ENCODE measurements at regions not wholly inside any gene's neighbourhood (a gene's known extent, or its start where the extent isn't known, plus 50 kb on each side); places are given as distances from the start of the nearest gene placed in this dataset.

DNA sequence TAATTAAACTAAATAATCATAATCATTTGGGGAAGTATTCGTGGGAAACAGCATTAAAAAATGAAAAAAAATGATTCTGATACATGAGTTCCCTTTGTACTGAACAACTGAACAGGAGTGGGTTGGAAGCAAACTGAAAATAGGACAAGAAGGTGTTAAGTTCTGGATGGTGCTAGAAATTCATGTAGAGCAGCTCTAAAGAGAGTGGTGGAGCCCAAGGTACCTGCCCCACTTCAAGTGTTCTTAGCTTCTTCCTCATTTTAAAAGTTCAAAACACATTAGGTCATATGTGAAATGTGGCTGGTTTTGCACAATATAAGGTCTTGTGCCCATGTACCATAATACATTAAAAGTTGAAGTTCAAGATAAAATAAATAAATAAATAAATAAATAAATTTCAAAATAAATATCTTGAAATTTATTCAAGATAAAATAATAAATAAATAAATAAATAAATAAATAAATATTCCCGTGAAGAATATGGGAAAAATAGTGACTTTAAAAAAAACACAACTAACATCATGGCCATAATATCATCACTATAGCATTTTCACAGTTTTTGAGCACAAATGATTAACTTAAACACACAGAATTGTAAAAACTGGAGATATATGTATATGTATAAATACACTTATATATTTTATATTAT is 191.5 kb upstream of the PRKD1 start:
- H3K79me2 ChIP-seq (ENCODE audit: control insufficient read depth, insufficient read depth, low read length, poor library complexity) = no peaks in the 10 kb centered on the region
- H3K4me2 ChIP-seq (ENCODE audit: low read length) = no peak overlapping the region
- no peak overlapping the region for H3K4me3 ChIP-seq (ENCODE audit: low read depth, low read length)
- no peak overlapping the region for H2AK5ac ChIP-seq (ENCODE audit: low read length)
- no peak overlapping the region for H3K27ac ChIP-seq (ENCODE audit: low read depth, low read length)
- H3K18ac ChIP-seq (ENCODE audit: low read length) = no peak overlapping the region
- DNase-seq = no peak
- no peaks in the 10 kb centered on the region for H3K79me1 ChIP-seq (ENCODE audit: low read length)
- H2BK5ac ChIP-seq (ENCODE audit: low read depth, low read length, poor library complexity) = no peak overlapping the region
- no peak overlapping the region for H2AFZ ChIP-seq (ENCODE audit: insufficient read depth, low read length, poor library complexity)
- H4K12ac ChIP-seq (ENCODE audit: low read depth, low read length) = no peak overlapping the region
- no peak overlapping the region for H3K14ac ChIP-seq (ENCODE audit: low read length)
- H3K36me3 ChIP-seq (ENCODE audit: control insufficient read depth in 1 of 2, insufficient read depth in 2 of 2, low read length in 2 of 2) = no peaks in the 10 kb centered on the region
- no peak overlapping the region for H4K8ac ChIP-seq (ENCODE audit: low read depth, low read length)
- H3K4me1 ChIP-seq (ENCODE audit: control insufficient read depth in 1 of 2, insufficient read depth in 2 of 2, low read length in 2 of 2) = no peaks in the 10 kb centered on the region
- no peaks in the 10 kb centered on the region for H3K9me3 ChIP-seq (ENCODE audit: insufficient read depth, low read depth, low read length)
- no peak overlapping the region for H3K9ac ChIP-seq (ENCODE audit: low read length)
- H2BK12ac ChIP-seq (ENCODE audit: low read length) = no peak overlapping the region
- no peak overlapping the region for H2BK120ac ChIP-seq (ENCODE audit: insufficient read depth, low read length, poor library complexity)
- H3K23ac ChIP-seq (ENCODE audit: low read length) = no peak overlapping the region
- H3K27me3 ChIP-seq (ENCODE audit: insufficient read depth, low read length) = no peaks in the 10 kb centered on the region
- no CpG with 5 or more reads among the region's 2 CpGs for WGBS (ENCODE audit: extremely low coverage, insufficient coverage, insufficient read length)
- H3K4ac ChIP-seq (ENCODE audit: low read depth, low read length) = no peak overlapping the region
- H4K91ac ChIP-seq (ENCODE audit: low read depth, low read length) = no peak overlapping the region

DNA sequence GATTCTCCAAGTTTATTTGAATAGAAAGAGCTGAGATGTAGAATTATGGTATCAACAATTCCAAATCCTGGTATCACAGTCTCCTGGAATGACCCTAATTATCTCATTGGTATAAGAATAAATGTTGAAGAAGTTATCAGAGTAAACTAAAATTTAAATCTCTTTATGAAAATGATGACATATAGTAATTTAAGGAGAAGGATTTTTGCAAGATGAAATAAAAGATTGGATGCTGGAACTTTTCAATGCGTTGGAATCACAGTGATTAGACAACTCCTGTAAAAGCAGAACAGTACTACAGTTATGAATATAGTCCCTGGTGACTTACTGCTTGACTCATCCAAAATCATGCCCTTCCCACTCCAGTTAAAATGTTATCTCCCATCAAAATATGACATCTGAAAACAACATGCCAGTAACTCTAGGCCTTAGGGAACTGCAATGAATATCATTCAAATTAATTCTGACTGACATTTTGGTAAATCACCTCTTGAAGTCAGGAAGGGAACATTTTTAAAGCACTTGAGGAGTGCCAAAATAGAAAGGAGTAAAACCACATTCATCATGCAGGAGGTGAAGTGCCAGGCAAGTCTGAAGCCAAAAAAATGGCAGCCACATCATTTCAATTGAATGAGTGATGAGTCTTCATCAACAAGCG is 197.8 kb upstream of the PRKD1 start:
- Histone ChIP-seq H3K27me3 (ENCODE audit: insufficient read depth, low read length) (no peaks in the 10 kb centered on the region), H3K4me1 (ENCODE audit: control insufficient read depth in 1 of 2, insufficient read depth in 2 of 2, low read length in 2 of 2) (no peaks in the 10 kb centered on the region), H3K9me3 (ENCODE audit: insufficient read depth, low read depth, low read length) (no peaks in the 10 kb centered on the region), H3K79me1 (ENCODE audit: low read length) (no peaks in the 10 kb centered on the region), H4K91ac (ENCODE audit: low read depth, low read length) (no peak overlapping the region), H3K9ac (ENCODE audit: low read length) (no peak overlapping the region), H3K4me2 (ENCODE audit: low read length) (no peak overlapping the region), H3K79me2 (ENCODE audit: control insufficient read depth, insufficient read depth, low read length, poor library complexity) (no peaks in the 10 kb centered on the region), H3K27ac (ENCODE audit: low read depth, low read length) (no peak overlapping the region), H3K4ac (ENCODE audit: low read depth, low read length) (no peak overlapping the region), H2BK12ac (ENCODE audit: low read length) (no peak overlapping the region), H3K18ac (ENCODE audit: low read length) (no peak overlapping the region), H3K23ac (ENCODE audit: low read length) (no peak overlapping the region), H2BK5ac (ENCODE audit: low read depth, low read length, poor library complexity) (no peak overlapping the region), H2BK120ac (ENCODE audit: insufficient read depth, low read length, poor library complexity) (no peak overlapping the region), H4K12ac (ENCODE audit: low read depth, low read length) (no peak overlapping the region), H3K36me3 (ENCODE audit: control insufficient read depth in 1 of 2, insufficient read depth in 2 of 2, low read length in 2 of 2) (no peaks in the 10 kb centered on the region), H4K8ac (ENCODE audit: low read depth, low read length) (no peak overlapping the region), H2AFZ (ENCODE audit: insufficient read depth, low read length, poor library complexity) (no peak overlapping the region), H3K14ac (ENCODE audit: low read length) (no peak overlapping the region), H3K4me3 (ENCODE audit: low read depth, low read length) (no peak overlapping the region), H2AK5ac (ENCODE audit: low read length) (no peak overlapping the region)
- no peak for DNase-seq
- no CpG with 5 or more reads among the region's 2 CpGs for WGBS (ENCODE audit: extremely low coverage, insufficient coverage, insufficient read length)

DNA sequence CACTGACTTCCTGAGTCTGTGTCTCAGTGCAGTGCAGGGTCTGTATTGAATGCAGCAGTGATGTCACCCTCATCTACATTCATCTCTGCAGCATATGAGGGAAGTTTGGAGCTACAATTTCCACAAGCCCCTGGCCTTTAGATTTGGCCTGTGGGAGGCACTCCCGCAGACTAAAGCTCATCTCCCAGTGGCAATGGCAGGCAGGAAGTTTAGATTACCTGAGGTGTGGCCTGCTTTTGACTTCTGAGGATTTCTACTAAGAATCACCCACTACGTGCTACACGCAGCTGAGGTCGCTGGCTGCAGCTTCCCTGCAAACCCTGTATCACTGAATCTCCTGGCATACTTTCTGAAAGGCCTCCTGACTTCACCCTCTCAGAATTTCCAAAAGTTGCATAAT is 202.2 kb upstream of the PRKD1 start:
- Histone ChIP-seq H3K23ac (ENCODE audit: low read length) (no peak overlapping the region), H3K4me3 (ENCODE audit: low read depth, low read length) (no peak overlapping the region), H3K27me3 (ENCODE audit: insufficient read depth, low read length) (no peaks in the 10 kb centered on the region), H3K4me2 (ENCODE audit: low read length) (no peak overlapping the region), H3K4me1 (ENCODE audit: control insufficient read depth in 1 of 2, insufficient read depth in 2 of 2, low read length in 2 of 2) (no peaks in the 10 kb centered on the region), H3K14ac (ENCODE audit: low read length) (no peak overlapping the region), H4K91ac (ENCODE audit: low read depth, low read length) (no peak overlapping the region), H3K4ac (ENCODE audit: low read depth, low read length) (no peak overlapping the region), H3K27ac (ENCODE audit: low read depth, low read length) (no peak overlapping the region), H3K79me1 (ENCODE audit: low read length) (no peaks in the 10 kb centered on the region), H3K18ac (ENCODE audit: low read length) (no peak overlapping the region), H2BK120ac (ENCODE audit: insufficient read depth, low read length, poor library complexity) (no peak overlapping the region), H4K12ac (ENCODE audit: low read depth, low read length) (no peak overlapping the region), H2BK5ac (ENCODE audit: low read depth, low read length, poor library complexity) (no peak overlapping the region), H3K36me3 (ENCODE audit: control insufficient read depth in 1 of 2, insufficient read depth in 2 of 2, low read length in 2 of 2) (no peaks in the 10 kb centered on the region), H2AK5ac (ENCODE audit: low read length) (no peak overlapping the region), H3K9ac (ENCODE audit: low read length) (no peak overlapping the region), H2BK12ac (ENCODE audit: low read length) (no peak overlapping the region), H3K79me2 (ENCODE audit: control insufficient read depth, insufficient read depth, low read length, poor library complexity) (no peaks in the 10 kb centered on the region), H2AFZ (ENCODE audit: insufficient read depth, low read length, poor library complexity) (no peak overlapping the region), H4K8ac (ENCODE audit: low read depth, low read length) (no peak overlapping the region), H3K9me3 (ENCODE audit: insufficient read depth, low read depth, low read length) (no peaks in the 10 kb centered on the region)
- no CpG with 5 or more reads among the region's 4 CpGs for WGBS (ENCODE audit: extremely low coverage, insufficient coverage, insufficient read length)
- no peak for DNase-seq

DNA sequence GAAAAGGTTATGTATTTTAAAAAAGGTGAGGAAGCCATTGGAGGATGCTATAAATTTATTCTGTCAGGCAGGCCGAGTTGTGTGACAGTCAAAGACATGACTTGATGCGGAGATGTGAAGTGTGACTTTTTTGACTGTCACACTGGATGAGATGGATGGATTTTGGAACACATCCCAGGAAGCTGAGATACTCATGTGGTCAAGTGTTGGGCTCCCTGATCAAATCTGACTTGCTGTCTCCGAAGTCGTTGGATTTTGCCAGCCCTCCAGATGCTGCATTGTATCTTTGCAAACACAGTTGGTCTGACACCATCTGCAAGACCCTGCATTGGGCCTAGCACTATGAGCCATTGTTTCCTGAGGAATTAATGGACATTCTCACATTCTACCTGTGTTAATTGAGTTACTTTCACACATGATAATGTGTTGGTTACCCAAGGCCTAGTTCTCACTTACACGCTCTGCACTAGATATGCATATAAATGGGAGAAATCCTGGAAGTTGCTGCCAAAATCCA is 204.0 kb upstream of the PRKD1 start:
- H2AK5ac ChIP-seq (ENCODE audit: low read length) = no peak overlapping the region
- H3K4me2 ChIP-seq (ENCODE audit: low read length) = no peak overlapping the region
- no peak overlapping the region for H3K4me3 ChIP-seq (ENCODE audit: low read depth, low read length)
- H3K9ac ChIP-seq (ENCODE audit: low read length) = no peak overlapping the region
- no peak overlapping the region for H2BK5ac ChIP-seq (ENCODE audit: low read depth, low read length, poor library complexity)
- H3K27me3 ChIP-seq (ENCODE audit: insufficient read depth, low read length) = no peaks in the 10 kb centered on the region
- H2BK120ac ChIP-seq (ENCODE audit: insufficient read depth, low read length, poor library complexity) = no peak overlapping the region
- no peaks in the 10 kb centered on the region for H3K36me3 ChIP-seq (ENCODE audit: control insufficient read depth in 1 of 2, insufficient read depth in 2 of 2, low read length in 2 of 2)
- WGBS (ENCODE audit: extremely low coverage, insufficient coverage, insufficient read length) = no CpG with 5 or more reads among the region's 5 CpGs
- H3K4me1 ChIP-seq (ENCODE audit: control insufficient read depth in 1 of 2, insufficient read depth in 2 of 2, low read length in 2 of 2) = no peaks in the 10 kb centered on the region
- no peak for DNase-seq
- no peak overlapping the region for H4K12ac ChIP-seq (ENCODE audit: low read depth, low read length)
- H2BK12ac ChIP-seq (ENCODE audit: low read length) = no peak overlapping the region
- no peak overlapping the region for H3K27ac ChIP-seq (ENCODE audit: low read depth, low read length)
- no peak overlapping the region for H3K4ac ChIP-seq (ENCODE audit: low read depth, low read length)
- H4K91ac ChIP-seq (ENCODE audit: low read depth, low read length) = no peak overlapping the region
- no peaks in the 10 kb centered on the region for H3K79me2 ChIP-seq (ENCODE audit: control insufficient read depth, insufficient read depth, low read length, poor library complexity)
- H3K79me1 ChIP-seq (ENCODE audit: low read length) = no peaks in the 10 kb centered on the region
- H2AFZ ChIP-seq (ENCODE audit: insufficient read depth, low read length, poor library complexity) = no peak overlapping the region
- H3K9me3 ChIP-seq (ENCODE audit: insufficient read depth, low read depth, low read length) = no peaks in the 10 kb centered on the region
- H4K8ac ChIP-seq (ENCODE audit: low read depth, low read length) = no peak overlapping the region
- H3K23ac ChIP-seq (ENCODE audit: low read length) = no peak overlapping the region
- H3K14ac ChIP-seq (ENCODE audit: low read length) = no peak overlapping the region
- H3K18ac ChIP-seq (ENCODE audit: low read length) = no peak overlapping the region
